DOHH2 (cell line): ENCODE measurements at regions not wholly inside any gene's neighbourhood (a gene's known extent, or its start where the extent isn't known, plus 50 kb on each side); places are given as distances from the start of the nearest gene placed in this dataset.

ENCODE experiments used
- H3F3A ChIP-seq: fragments of 200-600 bp; sonication (generic), shearing (Covaris generic); 2 replicates; pipeline ENCODE4 v1.6.0; 2016; ENCODE audit warnings: antibody characterized with exemption, mild to moderate bottlenecking; ENCODE audit not compliant: control insufficient read depth, insufficient read depth
- H3K27ac ChIP-seq: fragments of 200-600 bp; sonication (generic); 2 replicates; pipeline ENCODE4 v1.5.1; 2014; ENCODE audit warnings: low read depth, mild to moderate bottlenecking, low read length, moderate library complexity
- H3K27me3 ChIP-seq: fragments of 200-600 bp; sonication (generic); 2 replicates; pipeline ENCODE4 v1.6.1; 2014; ENCODE audit warnings: mild to moderate bottlenecking, low read length, mixed read lengths; ENCODE audit not compliant: control insufficient read depth
- H3K36me3 ChIP-seq: fragments of 200-600 bp; sonication (generic); 2 replicates; pipeline ENCODE4 v1.6.1; 2014; ENCODE audit warnings: mild to moderate bottlenecking, low read length, moderate library complexity, mixed read lengths; ENCODE audit not compliant: control insufficient read depth
- H3K4me1 ChIP-seq: fragments of 200-600 bp; sonication (generic); 2 replicates; pipeline ENCODE4 v1.6.1; 2014; ENCODE audit warnings: mild to moderate bottlenecking, low read length, mixed read lengths; ENCODE audit not compliant: control insufficient read depth
- H3K4me2 ChIP-seq: fragments of 200-600 bp; sonication (generic); 2 replicates; pipeline ENCODE4 v1.6.0; 2014; ENCODE audit warnings: mild to moderate bottlenecking, low read length, moderate library complexity
- H3K4me3 ChIP-seq: fragments of 200-600 bp; sonication (generic); 2 replicates; pipeline ENCODE4 v1.5.1; 2014; ENCODE audit warnings: mild to moderate bottlenecking, low read length, mixed read lengths
- H3K79me2 ChIP-seq: fragments of 200-600 bp; sonication (generic); 2 replicates; pipeline ENCODE4 v1.6.1; 2014; ENCODE audit warnings: mild to moderate bottlenecking, low read length, mixed read lengths; ENCODE audit not compliant: control insufficient read depth
- H3K9me2 ChIP-seq: fragments of 200-600 bp; sonication (generic); replicated peaks from 2 replicates; pipeline ENCODE4 v1.6.1; 2014; ENCODE audit warnings: mild to moderate bottlenecking, low read length, mixed read lengths; ENCODE audit not compliant: control insufficient read depth
- H3K9me3 ChIP-seq: fragments of 200-600 bp; sonication (generic); 2 replicates; pipeline ENCODE4 v1.6.1; 2014; ENCODE audit warnings: antibody characterized with exemption, low read length, mixed read lengths; ENCODE audit not compliant: control insufficient read depth, insufficient read depth
- H4K20me1 ChIP-seq: fragments of 200-600 bp; sonication (generic); 2 replicates; pipeline ENCODE4 v1.6.0; 2014; ENCODE audit warnings: low read depth, mild to moderate bottlenecking, antibody characterized with exemption, low read length, moderate library complexity; ENCODE audit not compliant: control insufficient read depth, insufficient read depth
- CTCF ChIP-seq: fragments of 200-600 bp; sonication (generic); IDR thresholded peaks from one replicate; pipeline ENCODE4 v1.5.1; 2014; ENCODE audit warnings: antibody characterized with exemption, mild to moderate bottlenecking, low read depth, low read length; ENCODE audit not compliant: poor library complexity, severe bottlenecking
- EZH2phosphoT487 ChIP-seq: fragments of 200-600 bp; sonication (generic); IDR thresholded peaks from 2 replicates; pipeline ENCODE4 v1.6.1; 2017; ENCODE audit warnings: borderline replicate concordance, mild to moderate bottlenecking, antibody characterized with exemption, low read length, moderate library complexity, mixed read lengths

DNA sequence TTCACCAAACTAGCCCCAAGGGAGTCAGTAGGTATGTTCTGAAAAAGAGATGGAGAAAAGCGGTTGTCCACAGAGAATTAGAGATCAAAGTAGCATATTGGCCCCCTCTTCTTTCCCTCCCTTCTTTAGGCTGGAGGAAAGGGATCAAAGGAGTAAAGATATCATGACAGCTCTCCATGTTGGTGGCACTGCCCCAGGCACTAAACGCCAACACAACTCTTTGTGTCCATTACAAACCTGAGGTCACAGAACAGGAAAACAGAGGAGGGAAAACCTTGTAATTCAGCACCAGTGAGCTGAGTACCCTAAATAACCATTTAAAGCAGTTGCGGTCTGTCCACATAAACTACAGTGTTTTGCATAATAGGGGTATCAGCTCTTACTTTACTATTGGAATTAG lies 113.0 kb upstream of the TFAP2D start:
- TF ChIP-seq CTCF = no peak
- H3K4me3 ChIP-seq = no peak overlapping the region
- H3K36me3 ChIP-seq = no peaks in the 10 kb centered on the region
- peaks cover 2% of the 10 kb centered on the region; the same call in 1 of the 2 replicates for H3K27me3 ChIP-seq
- H3K9me3 ChIP-seq = no peaks in the 10 kb centered on the region
- H3K4me2 ChIP-seq = no peak overlapping the region
- no peaks in the 10 kb centered on the region for H3K79me2 ChIP-seq
- no peaks in the 10 kb centered on the region for H3K9me2 ChIP-seq
- no peaks in the 10 kb centered on the region for H4K20me1 ChIP-seq
- H3F3A ChIP-seq = no peaks in the 10 kb centered on the region
- no peak overlapping the region for H3K27ac ChIP-seq
- no peaks in the 10 kb centered on the region for H3K4me1 ChIP-seq

- peaks cover 2% of the 10 kb centered on the region; the same call in 1 of the 2 replicates for H3K27me3 ChIP-seq
- no peaks in the 10 kb centered on the region for H3K36me3 ChIP-seq
- no peaks in the 10 kb centered on the region for H4K20me1 ChIP-seq
- no peaks in the 10 kb centered on the region for H3K4me1 ChIP-seq
- H3F3A ChIP-seq = no peaks in the 10 kb centered on the region
- H3K79me2 ChIP-seq = no peaks in the 10 kb centered on the region
- no peak overlapping the region for H3K27ac ChIP-seq
- H3K9me3 ChIP-seq = no peaks in the 10 kb centered on the region
- H3K4me2 ChIP-seq = no peak overlapping the region
- peak; percentile 73 for TF ChIP-seq CTCF
- TF ChIP-seq EZH2phosphoT487 = no peak
- no peak overlapping the region for H3K4me3 ChIP-seq
- no peaks in the 10 kb centered on the region for H3K9me2 ChIP-seq
These were observed 111.0 kb upstream of the TFAP2D start for GRCh38 chr6:50602292-50602691.

GRCh38 chr6:50608421-50608820 lies 104.9 kb upstream of the TFAP2D start:
- Histone ChIP-seq H4K20me1 (no peaks in the 10 kb centered on the region), H3K4me3 (no peak overlapping the region), H3K4me1 (no peaks in the 10 kb centered on the region), H3K4me2 (no peak overlapping the region), H3K27ac (no peak overlapping the region), H3K36me3 (no peaks in the 10 kb centered on the region), H3K79me2 (no peaks in the 10 kb centered on the region), H3K27me3 (no peaks in the 10 kb centered on the region), H3K9me2 (no peaks in the 10 kb centered on the region), H3K9me3 (no peaks in the 10 kb centered on the region), H3F3A (no peaks in the 10 kb centered on the region)
- no peak for TF ChIP-seq CTCF
- no peak for TF ChIP-seq EZH2phosphoT487

GRCh38 chr6:50610562-50610961 lies 102.8 kb upstream of the TFAP2D start:
- Histone ChIP-seq H3K27me3 (no peaks in the 10 kb centered on the region), H3K9me2 (no peaks in the 10 kb centered on the region), H3K4me2 (no peak overlapping the region), H4K20me1 (no peaks in the 10 kb centered on the region), H3K4me1 (no peaks in the 10 kb centered on the region), H3K9me3 (no peaks in the 10 kb centered on the region), H3K27ac (no peak overlapping the region), H3F3A (no peaks in the 10 kb centered on the region), H3K36me3 (no peaks in the 10 kb centered on the region), H3K4me3 (no peak overlapping the region), H3K79me2 (no peaks in the 10 kb centered on the region)
- TF ChIP-seq EZH2phosphoT487 = no peak
- TF ChIP-seq CTCF = peak; percentile 24
